Suprapubic skin (tissue), 4 donors: ENCODE measurements at regions not wholly inside any gene's neighbourhood (a gene's known extent, or its start where the extent isn't known, plus 50 kb on each side); places are given as distances from the start of the nearest gene placed in this dataset.

ENCODE experiments used
- CTCF ChIP-seq, 2 donors: fragments of 200-600 bp in 1 of 2; fragments of 450-650 bp in 1 of 2; sonication (generic) in 1 of 2; IDR thresholded peaks; one replicate each; pipeline ENCODE4 v1.5.1; 2016 to 2019; ENCODE audit warnings: antibody characterized with exemption in 2 of 2, mild to moderate bottlenecking in 1 of 2, moderate library complexity in 1 of 2
- POLR2A ChIP-seq, 2 donors: fragments of 450-650 bp; IDR thresholded peaks; one replicate each; pipeline ENCODE4 v1.6.1; 2017; ENCODE audit warnings: antibody characterized with exemption in 2 of 2, mild to moderate bottlenecking in 2 of 2, moderate library complexity in 2 of 2
- POLR2AphosphoS5 ChIP-seq, 3 donors: sonication (generic); formaldehyde crosslinking; IDR thresholded peaks; one replicate each; pipeline ENCODE4 v1.6.1; 2017; ENCODE audit warnings: antibody characterized with exemption in 3 of 3

GRCh38 chr12:125202421-125202820 is 137.2 kb downstream of the AACS start:
- TF ChIP-seq POLR2A (IDR thresholded peaks at IDR 0.05) (no peak), CTCF (IDR thresholded peaks at IDR 0.05) (no peak), POLR2AphosphoS5 (IDR thresholded peaks at IDR 0.05) (no peak)
